SK-N-SH treated with all-trans-retinoic acid at 6 μM for 48 hours (cell line): ENCODE measurements at regions not wholly inside any gene's neighbourhood (a gene's known extent, or its start where the extent isn't known, plus 50 kb on each side); places are given as distances from the start of the nearest gene placed in this dataset.

ENCODE experiments used
- ATAC-seq: fragments of 200-7000 bp; cut with Tn5 transposase; 3 replicates; pipeline ENCODE4 v1.9.1; 2020; ENCODE audit warnings: mild to moderate bottlenecking, moderate library complexity
- ARNTL ChIP-seq: fragments of 450-650 bp; formaldehyde crosslinking; IDR thresholded peaks from 2 replicates; pipeline ENCODE4 v1.5.0; 2020; ENCODE audit warnings: low read depth, mild to moderate bottlenecking, moderate library complexity, borderline replicate concordance
- BACH2 ChIP-seq: fragments of 250-450 bp; sonication (Bioruptor Pico); IDR thresholded peaks from 2 replicates; pipeline ENCODE4 v1.9.0; 2021; ENCODE audit warnings: mild to moderate bottlenecking, borderline replicate concordance
- CSDC2 ChIP-seq: fragments of 250-450 bp; sonication (Bioruptor Pico); IDR thresholded peaks from 2 replicates; pipeline ENCODE4 v1.5.0; 2020; ENCODE audit warnings: mild to moderate bottlenecking, moderate library complexity
- ESRRG ChIP-seq: fragments of 250-450 bp; sonication (Bioruptor Pico); IDR thresholded peaks from 2 replicates; pipeline ENCODE4 v1.6.1; 2021; ENCODE audit warnings: mild to moderate bottlenecking
- GLIS3 ChIP-seq: fragments of 250-450 bp; sonication (Bioruptor Pico); IDR thresholded peaks from 2 replicates; pipeline ENCODE4 v1.5.0; 2020; ENCODE audit warnings: mild to moderate bottlenecking, moderate library complexity
- ISL1 ChIP-seq: fragments of 250-450 bp; sonication (Bioruptor Pico); IDR thresholded peaks from 2 replicates; pipeline ENCODE4 v2.1.2; 2022; ENCODE audit warnings: mild to moderate bottlenecking, moderate library complexity
- OSR1 ChIP-seq: fragments of 250-450 bp; sonication (Bioruptor Pico); IDR thresholded peaks from 2 replicates; pipeline ENCODE4 v1.8.0; 2022; ENCODE audit warnings: moderate library complexity, mild to moderate bottlenecking, inconsistent platforms
- PPARA ChIP-seq: fragments of 250-450 bp; sonication (Bioruptor Pico); IDR thresholded peaks from 2 replicates; pipeline ENCODE4 v1.5.0; 2020; ENCODE audit warnings: mild to moderate bottlenecking, borderline replicate concordance
- RARB ChIP-seq: fragments of 250-450 bp; sonication (Bioruptor Pico); IDR thresholded peaks from 2 replicates; pipeline ENCODE4 v1.8.0; 2021; ENCODE audit warnings: mild to moderate bottlenecking, moderate library complexity
- SNAI2 ChIP-seq: fragments of 250-450 bp; sonication (Bioruptor Pico); IDR thresholded peaks from 2 replicates; pipeline ENCODE4 v1.5.0; 2020; ENCODE audit warnings: mild to moderate bottlenecking, moderate library complexity
- TCF4 ChIP-seq: fragments of 250-450 bp; sonication (Bioruptor Pico); IDR thresholded peaks from 2 replicates; pipeline ENCODE4 v1.8.0; 2021; ENCODE audit warnings: mild to moderate bottlenecking, moderate library complexity, borderline replicate concordance
- TOX ChIP-seq: fragments of 250-450 bp; sonication (Bioruptor Pico); IDR thresholded peaks from 2 replicates; pipeline ENCODE4 v1.8.0; 2021; ENCODE audit warnings: mild to moderate bottlenecking, moderate library complexity, borderline replicate concordance
- ZC3H10 ChIP-seq: fragments of 250-450 bp; sonication (Bioruptor Pico); IDR thresholded peaks from 2 replicates; pipeline ENCODE4 v1.5.1; 2021; ENCODE audit warnings: mild to moderate bottlenecking, moderate library complexity
- ZFP3 ChIP-seq: fragments of 250-450 bp; sonication (Bioruptor Pico); IDR thresholded peaks from 2 replicates; pipeline ENCODE4 v1.5.0; 2020; ENCODE audit warnings: mild to moderate bottlenecking, moderate library complexity
- ZFP30 ChIP-seq: fragments of 450-650 bp; formaldehyde crosslinking; IDR thresholded peaks from 2 replicates; pipeline ENCODE4 v1.5.0; 2022; ENCODE audit warnings: mild to moderate bottlenecking, moderate library complexity
- ZNF565 ChIP-seq: fragments of 450-650 bp; formaldehyde crosslinking; conservative IDR thresholded peaks from 2 replicates; pipeline ENCODE4 v1.5.0; 2020; ENCODE audit warnings: low read depth, mild to moderate bottlenecking, moderate library complexity
- ZNF8 ChIP-seq: fragments of 450-650 bp; formaldehyde crosslinking; IDR thresholded peaks from 2 replicates; pipeline ENCODE4 v1.5.0; 2020; ENCODE audit warnings: mild to moderate bottlenecking, moderate library complexity
- TF ChIP-seq, protein P1 (sequence below): fragments of 250-450 bp; sonication (Bioruptor Pico); IDR thresholded peaks from 2 replicates; pipeline ENCODE4 v1.5.0; 2020; ENCODE audit warnings: mild to moderate bottlenecking, moderate library complexity
- TF ChIP-seq, protein P2 (sequence below): fragments of 250-450 bp; sonication (Bioruptor Pico); IDR thresholded peaks from 2 replicates; pipeline ENCODE4 v1.5.1; 2020; ENCODE audit warnings: low read depth, mild to moderate bottlenecking, moderate library complexity
- TF ChIP-seq, protein P3 (sequence below): fragments of 250-450 bp; sonication (Bioruptor Pico); IDR thresholded peaks from 2 replicates; pipeline ENCODE4 v1.8.0; 2020; ENCODE audit warnings: mild to moderate bottlenecking, moderate library complexity, borderline replicate concordance
- TF ChIP-seq, protein P4 (sequence below): fragments of 250-450 bp; sonication (Bioruptor Pico); IDR thresholded peaks from 2 replicates; pipeline ENCODE4 v1.5.1; 2021; ENCODE audit warnings: mild to moderate bottlenecking, moderate library complexity
- TF ChIP-seq, protein P5 (sequence below): fragments of 250-450 bp; sonication (Bioruptor Pico); IDR thresholded peaks from 2 replicates; pipeline ENCODE4 v1.8.0; 2021; ENCODE audit warnings: low read depth, mild to moderate bottlenecking, moderate library complexity, borderline replicate concordance

DNA sequence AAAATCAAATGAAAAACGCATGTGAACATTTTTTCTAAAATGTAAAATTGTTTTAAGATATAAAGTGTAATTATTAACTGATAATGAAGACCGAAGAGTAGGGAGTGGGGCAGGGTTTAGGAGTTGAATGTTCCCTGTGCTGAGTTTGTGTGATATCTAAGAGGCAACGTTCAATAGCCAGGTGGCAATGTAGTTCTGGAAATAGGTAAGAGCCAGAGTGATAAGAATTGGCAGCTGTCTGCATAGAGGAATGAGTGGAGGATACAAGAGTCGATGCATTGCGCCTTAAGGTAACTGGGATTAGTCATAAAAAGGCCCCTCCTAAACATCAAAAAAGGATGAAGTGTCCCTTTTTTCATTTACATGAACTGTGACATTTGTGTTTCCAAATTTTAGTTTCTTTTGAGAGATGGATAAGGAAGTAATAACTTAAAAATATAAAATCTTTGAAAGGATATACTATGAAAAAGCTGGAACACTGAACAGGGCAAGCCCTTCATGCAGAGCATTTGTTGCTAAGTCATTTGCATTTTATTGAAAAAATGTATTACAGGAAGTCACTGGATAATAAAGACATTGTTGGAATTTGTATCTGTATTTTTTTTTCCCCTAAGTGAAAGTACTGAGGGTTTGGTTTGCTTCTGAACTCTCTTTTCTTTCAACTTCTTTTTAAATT, 659.3 kb downstream of the ACTL7B start:
- TF ChIP-seq, protein P1, sequence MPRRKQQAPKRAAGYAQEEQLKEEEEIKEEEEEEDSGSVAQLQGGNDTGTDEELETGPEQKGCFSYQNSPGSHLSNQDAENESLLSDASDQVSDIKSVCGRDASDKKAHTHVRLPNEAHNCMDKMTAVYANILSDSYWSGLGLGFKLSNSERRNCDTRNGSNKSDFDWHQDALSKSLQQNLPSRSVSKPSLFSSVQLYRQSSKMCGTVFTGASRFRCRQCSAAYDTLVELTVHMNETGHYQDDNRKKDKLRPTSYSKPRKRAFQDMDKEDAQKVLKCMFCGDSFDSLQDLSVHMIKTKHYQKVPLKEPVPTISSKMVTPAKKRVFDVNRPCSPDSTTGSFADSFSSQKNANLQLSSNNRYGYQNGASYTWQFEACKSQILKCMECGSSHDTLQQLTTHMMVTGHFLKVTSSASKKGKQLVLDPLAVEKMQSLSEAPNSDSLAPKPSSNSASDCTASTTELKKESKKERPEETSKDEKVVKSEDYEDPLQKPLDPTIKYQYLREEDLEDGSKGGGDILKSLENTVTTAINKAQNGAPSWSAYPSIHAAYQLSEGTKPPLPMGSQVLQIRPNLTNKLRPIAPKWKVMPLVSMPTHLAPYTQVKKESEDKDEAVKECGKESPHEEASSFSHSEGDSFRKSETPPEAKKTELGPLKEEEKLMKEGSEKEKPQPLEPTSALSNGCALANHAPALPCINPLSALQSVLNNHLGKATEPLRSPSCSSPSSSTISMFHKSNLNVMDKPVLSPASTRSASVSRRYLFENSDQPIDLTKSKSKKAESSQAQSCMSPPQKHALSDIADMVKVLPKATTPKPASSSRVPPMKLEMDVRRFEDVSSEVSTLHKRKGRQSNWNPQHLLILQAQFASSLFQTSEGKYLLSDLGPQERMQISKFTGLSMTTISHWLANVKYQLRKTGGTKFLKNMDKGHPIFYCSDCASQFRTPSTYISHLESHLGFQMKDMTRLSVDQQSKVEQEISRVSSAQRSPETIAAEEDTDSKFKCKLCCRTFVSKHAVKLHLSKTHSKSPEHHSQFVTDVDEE, result no peak
- TF ChIP-seq, all 23 proteins: peak for 0
- ATAC-seq, result no peak

DNA sequence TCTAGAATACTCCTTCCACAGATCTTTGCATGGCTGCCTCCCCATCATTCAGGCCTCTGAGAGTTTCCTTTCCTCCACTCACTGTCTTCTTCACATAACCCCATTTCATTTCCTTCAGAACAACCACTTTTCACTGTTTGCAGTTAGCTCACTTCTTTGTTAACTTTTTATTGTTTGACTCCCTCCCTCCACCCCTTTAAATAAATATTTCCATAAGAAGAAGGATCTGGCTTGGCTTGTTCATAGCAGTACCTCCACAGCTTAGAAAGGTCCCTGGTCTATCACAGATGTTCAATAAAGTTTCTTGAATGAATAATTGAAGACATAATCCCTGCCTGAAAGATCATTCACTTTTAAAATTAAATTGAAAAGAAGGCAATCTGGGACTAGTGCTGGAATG, 661.6 kb downstream of the ACTL7B start:
- no peak for ATAC-seq
- TF ChIP-seq GLIS3 (CRISPR knock-in tag) (no peak), TCF4 (CRISPR knock-in tag) (no peak), SNAI2 (CRISPR knock-in tag) (no peak), CSDC2 (no peak), TOX (CRISPR knock-in tag) (no peak), ZC3H10 (no peak), RARB (CRISPR knock-in tag) (no peak), ESRRG (CRISPR knock-in tag) (no peak), PPARA (CRISPR knock-in tag) (no peak), ARNTL (CRISPR knock-in tag) (no peak), ISL1 (CRISPR knock-in tag) (no peak), ZFP3 (CRISPR knock-in tag) (no peak), ZFP30 (CRISPR knock-in tag) (no peak)
- TF ChIP-seq, protein P2, sequence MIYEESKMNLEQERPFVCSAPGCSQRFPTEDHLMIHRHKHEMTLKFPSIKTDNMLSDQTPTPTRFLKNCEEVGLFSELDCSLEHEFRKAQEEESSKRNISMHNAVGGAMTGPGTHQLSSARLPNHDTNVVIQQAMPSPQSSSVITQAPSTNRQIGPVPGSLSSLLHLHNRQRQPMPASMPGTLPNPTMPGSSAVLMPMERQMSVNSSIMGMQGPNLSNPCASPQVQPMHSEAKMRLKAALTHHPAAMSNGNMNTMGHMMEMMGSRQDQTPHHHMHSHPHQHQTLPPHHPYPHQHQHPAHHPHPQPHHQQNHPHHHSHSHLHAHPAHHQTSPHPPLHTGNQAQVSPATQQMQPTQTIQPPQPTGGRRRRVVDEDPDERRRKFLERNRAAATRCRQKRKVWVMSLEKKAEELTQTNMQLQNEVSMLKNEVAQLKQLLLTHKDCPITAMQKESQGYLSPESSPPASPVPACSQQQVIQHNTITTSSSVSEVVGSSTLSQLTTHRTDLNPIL (CRISPR knock-in tag), result no peak
- TF ChIP-seq, protein P3, sequence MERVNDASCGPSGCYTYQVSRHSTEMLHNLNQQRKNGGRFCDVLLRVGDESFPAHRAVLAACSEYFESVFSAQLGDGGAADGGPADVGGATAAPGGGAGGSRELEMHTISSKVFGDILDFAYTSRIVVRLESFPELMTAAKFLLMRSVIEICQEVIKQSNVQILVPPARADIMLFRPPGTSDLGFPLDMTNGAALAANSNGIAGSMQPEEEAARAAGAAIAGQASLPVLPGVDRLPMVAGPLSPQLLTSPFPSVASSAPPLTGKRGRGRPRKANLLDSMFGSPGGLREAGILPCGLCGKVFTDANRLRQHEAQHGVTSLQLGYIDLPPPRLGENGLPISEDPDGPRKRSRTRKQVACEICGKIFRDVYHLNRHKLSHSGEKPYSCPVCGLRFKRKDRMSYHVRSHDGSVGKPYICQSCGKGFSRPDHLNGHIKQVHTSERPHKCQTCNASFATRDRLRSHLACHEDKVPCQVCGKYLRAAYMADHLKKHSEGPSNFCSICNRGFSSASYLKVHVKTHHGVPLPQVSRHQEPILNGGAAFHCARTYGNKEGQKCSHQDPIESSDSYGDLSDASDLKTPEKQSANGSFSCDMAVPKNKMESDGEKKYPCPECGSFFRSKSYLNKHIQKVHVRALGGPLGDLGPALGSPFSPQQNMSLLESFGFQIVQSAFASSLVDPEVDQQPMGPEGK (CRISPR knock-in tag), result no peak
- TF ChIP-seq, all 23 proteins: peak for 0

DNA sequence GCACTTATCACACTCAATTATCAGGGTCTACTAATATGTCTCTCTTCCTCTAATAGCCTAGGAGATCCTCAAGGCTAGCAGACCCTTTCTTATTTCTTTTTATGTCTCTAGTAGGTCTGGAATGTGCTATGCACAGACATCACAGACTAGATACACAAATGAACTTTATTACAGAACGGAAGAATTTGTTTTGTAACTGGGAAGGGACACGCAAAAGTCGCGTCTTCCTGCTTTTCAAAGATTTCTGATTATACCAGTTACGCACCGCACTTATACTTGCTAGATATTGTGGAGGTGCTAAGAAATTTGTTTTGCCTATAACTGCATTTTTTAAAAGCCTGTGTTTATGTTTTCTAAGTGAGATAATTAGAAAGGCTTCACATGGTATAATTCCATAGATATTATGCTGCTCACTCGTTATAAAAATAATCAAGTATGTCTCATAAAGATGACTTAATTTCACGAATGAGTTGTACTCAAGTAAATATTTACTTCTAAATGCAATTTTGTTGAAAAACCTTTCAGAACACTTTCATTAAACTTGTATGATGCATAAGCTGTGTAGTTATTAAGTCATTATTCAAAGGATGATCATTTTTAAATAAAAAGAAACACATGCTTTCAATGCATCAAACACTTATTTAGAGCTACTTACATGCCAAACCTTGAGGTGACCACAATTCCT, 662.6 kb downstream of the ACTL7B start:
- TF ChIP-seq ZFP3 (CRISPR knock-in tag) (no peak), ZNF565 (CRISPR knock-in tag) (no peak), TCF4 (CRISPR knock-in tag) (no peak), ARNTL (CRISPR knock-in tag) (no peak), ZNF8 (no peak), ZC3H10 (no peak), CSDC2 (no peak)
- TF ChIP-seq, protein P4, sequence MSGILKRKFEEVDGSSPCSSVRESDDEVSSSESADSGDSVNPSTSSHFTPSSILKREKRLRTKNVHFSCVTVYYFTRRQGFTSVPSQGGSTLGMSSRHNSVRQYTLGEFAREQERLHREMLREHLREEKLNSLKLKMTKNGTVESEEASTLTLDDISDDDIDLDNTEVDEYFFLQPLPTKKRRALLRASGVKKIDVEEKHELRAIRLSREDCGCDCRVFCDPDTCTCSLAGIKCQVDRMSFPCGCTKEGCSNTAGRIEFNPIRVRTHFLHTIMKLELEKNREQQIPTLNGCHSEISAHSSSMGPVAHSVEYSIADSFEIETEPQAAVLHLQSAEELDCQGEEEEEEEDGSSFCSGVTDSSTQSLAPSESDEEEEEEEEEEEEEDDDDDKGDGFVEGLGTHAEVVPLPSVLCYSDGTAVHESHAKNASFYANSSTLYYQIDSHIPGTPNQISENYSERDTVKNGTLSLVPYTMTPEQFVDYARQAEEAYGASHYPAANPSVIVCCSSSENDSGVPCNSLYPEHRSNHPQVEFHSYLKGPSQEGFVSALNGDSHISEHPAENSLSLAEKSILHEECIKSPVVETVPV (CRISPR knock-in tag), result no peak
- no peak for ATAC-seq

DNA sequence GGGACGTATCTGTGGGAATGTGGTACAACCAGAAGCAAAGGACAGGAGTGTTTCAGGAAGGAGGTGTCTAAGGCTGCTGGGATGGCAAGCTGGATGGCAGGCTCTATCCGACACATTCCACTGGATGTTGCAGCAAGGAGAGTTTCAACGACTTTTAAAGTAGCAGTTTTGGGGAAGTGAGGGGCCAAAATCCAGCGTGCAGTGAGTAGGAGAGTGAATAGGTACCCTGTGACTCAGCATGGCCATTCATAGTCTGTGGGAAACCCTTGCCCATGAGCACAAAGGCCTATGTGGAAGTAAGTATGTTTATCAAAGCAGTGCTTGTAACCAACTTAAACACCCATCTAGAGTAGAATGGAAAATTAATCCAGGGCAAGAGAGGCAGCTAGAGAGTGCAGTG, 664.7 kb downstream of the ACTL7B start:
- TF ChIP-seq BACH2 (CRISPR knock-in tag) (no peak), ZFP30 (CRISPR knock-in tag) (no peak), TOX (CRISPR knock-in tag) (no peak), OSR1 (CRISPR knock-in tag) (no peak)
- TF ChIP-seq, protein P5, sequence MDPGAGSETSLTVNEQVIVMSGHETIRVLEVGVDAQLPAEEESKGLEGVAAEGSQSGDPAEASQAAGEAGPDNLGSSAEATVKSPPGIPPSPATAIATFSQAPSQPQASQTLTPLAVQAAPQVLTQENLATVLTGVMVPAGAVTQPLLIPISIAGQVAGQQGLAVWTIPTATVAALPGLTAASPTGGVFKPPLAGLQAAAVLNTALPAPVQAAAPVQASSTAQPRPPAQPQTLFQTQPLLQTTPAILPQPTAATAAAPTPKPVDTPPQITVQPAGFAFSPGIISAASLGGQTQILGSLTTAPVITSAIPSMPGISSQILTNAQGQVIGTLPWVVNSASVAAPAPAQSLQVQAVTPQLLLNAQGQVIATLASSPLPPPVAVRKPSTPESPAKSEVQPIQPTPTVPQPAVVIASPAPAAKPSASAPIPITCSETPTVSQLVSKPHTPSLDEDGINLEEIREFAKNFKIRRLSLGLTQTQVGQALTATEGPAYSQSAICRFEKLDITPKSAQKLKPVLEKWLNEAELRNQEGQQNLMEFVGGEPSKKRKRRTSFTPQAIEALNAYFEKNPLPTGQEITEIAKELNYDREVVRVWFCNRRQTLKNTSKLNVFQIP (CRISPR knock-in tag), result no peak

More for the DNA sequence above, 664.7 kb downstream of the ACTL7B start:
- ATAC-seq, result no peak
